OCI-LY7 (cell line): ENCODE measurements at regions not wholly inside any gene's neighbourhood (a gene's known extent, or its start where the extent isn't known, plus 50 kb on each side); places are given as distances from the start of the nearest gene placed in this dataset.

ENCODE experiments used
- BruUV-seq: library from RNA; stranded (reverse); fragments of 400-500 nt; replicated peaks from 2 replicates; lab custom pipeline; 2021; lab: Mats Ljungman, UMichigan
- CTCF ChIA-PET: fragments of 300-600 bp; sonication (Branson Sonifier 250); formaldehyde crosslinking; loops from one replicate; lab custom pipeline; 2022; ENCODE audit warnings: antibody characterized with exemption; ENCODE audit not compliant: unreplicated experiment; lab: Charles Lee
- POLR2A ChIA-PET: fragments of 300-600 bp; sonication (Branson Sonifier 250); formaldehyde crosslinking; loops from one replicate; lab custom pipeline; 2022; ENCODE audit warnings: antibody characterized with exemption; lab: Charles Lee
- DNase-seq: peaks from one replicate; pipeline ENCODE4 v3.0.0-alpha.2; 2015; ENCODE audit warnings: low spot score
- H2AFZ ChIP-seq: fragments of 200-600 bp; sonication (generic), shearing (Covaris generic); 2 replicates; pipeline ENCODE4 v1.6.1; 2014; ENCODE audit warnings: mild to moderate bottlenecking, antibody characterized with exemption, low read length, moderate library complexity
- H3K27ac ChIP-seq: fragments of 200-600 bp; sonication (generic); 2 replicates; pipeline ENCODE4 v1.5.1; 2014; ENCODE audit warnings: mixed run types, low read depth, mild to moderate bottlenecking, moderate library complexity, low read length, inconsistent platforms; ENCODE audit not compliant: poor library complexity, severe bottlenecking
- H3K36me3 ChIP-seq: fragments of 200-600 bp; sonication (generic); 2 replicates; pipeline ENCODE4 v1.6.1; 2014; ENCODE audit warnings: mild to moderate bottlenecking, antibody characterized with exemption, low read length, moderate library complexity, mixed read lengths; ENCODE audit not compliant: insufficient read depth
- H3K4me1 ChIP-seq: fragments of 200-600 bp; sonication (generic); 2 replicates; pipeline ENCODE4 v1.5.1; 2014; ENCODE audit warnings: mild to moderate bottlenecking, low read length; ENCODE audit not compliant: insufficient read depth, poor library complexity, severe bottlenecking
- H3K4me2 ChIP-seq: fragments of 200-600 bp; sonication (generic); 2 replicates; pipeline ENCODE4 v1.6.1; 2014; ENCODE audit warnings: mild to moderate bottlenecking, low read length
- H3K4me3 ChIP-seq: fragments of 200-600 bp; sonication (generic); 2 replicates; pipeline ENCODE4 v1.5.1; 2014; ENCODE audit warnings: mild to moderate bottlenecking, low read depth, low read length; ENCODE audit not compliant: poor library complexity, severe bottlenecking
- H3K79me2 ChIP-seq: fragments of 200-600 bp; sonication (generic); 2 replicates; pipeline ENCODE4 v1.6.1; 2016; ENCODE audit warnings: low read depth, mild to moderate bottlenecking, low read length, moderate library complexity, mixed read lengths; ENCODE audit not compliant: insufficient read depth
- H3K9me2 ChIP-seq: fragments of 200-600 bp; sonication (generic); 2 replicates; pipeline ENCODE4 v1.6.1; 2016; ENCODE audit warnings: mild to moderate bottlenecking, low read length, mixed read lengths; ENCODE audit not compliant: insufficient read depth
- H3K9me3 ChIP-seq: fragments of 200-600 bp; sonication (generic); 2 replicates; pipeline ENCODE4 v1.6.1; 2014; ENCODE audit warnings: mild to moderate bottlenecking, mixed run types, low read length, mixed read lengths
- H4K20me1 ChIP-seq: fragments of 200-600 bp; sonication (generic); 2 replicates; pipeline ENCODE4 v1.6.1; 2014; ENCODE audit warnings: mild to moderate bottlenecking, antibody characterized with exemption, low read length, moderate library complexity, mixed read lengths; ENCODE audit not compliant: insufficient read depth
- EZH2phosphoT487 ChIP-seq: fragments of 200-600 bp; sonication (generic); IDR thresholded peaks from 2 replicates; pipeline ENCODE4 v1.6.1; 2018; ENCODE audit warnings: low read depth, borderline replicate concordance, mild to moderate bottlenecking, mixed run types, antibody characterized with exemption, low read length, moderate library complexity, mixed read lengths
- intact Hi-C: fragments of 100-400 bp; cut with micrococcal nuclease; formaldehyde crosslinking; loops from one replicate; pipeline ENCODE4 v1.10.0; 2022; ENCODE audit not compliant: unreplicated experiment
- TF ChIP-seq, protein P1 (sequence below): fragments of 200-600 bp; sonication (generic); conservative IDR thresholded peaks from 2 replicates; pipeline ENCODE4 v1.5.1; 2014; ENCODE audit warnings: mild to moderate bottlenecking, antibody characterized with exemption, low read length, moderate library complexity, mixed read lengths

DNA sequence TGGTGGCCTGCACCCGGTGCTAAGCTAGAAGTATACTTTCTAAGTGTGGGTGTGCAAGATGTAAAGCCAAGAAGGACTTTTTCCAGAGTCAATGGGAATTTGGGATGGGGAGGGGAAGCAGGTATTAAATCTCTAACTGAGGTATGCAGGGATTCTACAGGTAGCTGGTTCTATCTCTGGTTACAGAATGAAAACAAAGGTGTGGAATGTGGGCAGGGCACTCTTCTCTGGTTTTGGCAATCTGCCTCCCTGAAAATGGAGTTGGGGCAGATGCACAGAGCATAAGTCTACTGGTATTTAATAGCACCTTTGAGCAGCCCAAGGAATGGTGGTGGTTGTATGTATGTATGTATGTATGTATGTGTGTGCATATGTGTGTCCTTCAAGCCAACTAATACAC lies 66.7 kb upstream of the PPP1R12A start:
- H4K20me1 ChIP-seq = no peaks in the 10 kb centered on the region
- H3K36me3 ChIP-seq = no peaks in the 10 kb centered on the region
- CTCF ChIA-PET = interaction anchor here (0.7 kb wide), 1 partner anchor 259 kb away, joined by 4 read pairs; no protein-coding TSS in a partner anchor
- BruUV-seq = no TSS peak
- H3K27ac ChIP-seq = no peak overlapping the region
- H3K4me1 ChIP-seq = peaks cover 5% of the 10 kb centered on the region
- H3K9me2 ChIP-seq = no peaks in the 10 kb centered on the region
- POLR2A ChIA-PET = no interaction called here
- TF ChIP-seq, protein P1, sequence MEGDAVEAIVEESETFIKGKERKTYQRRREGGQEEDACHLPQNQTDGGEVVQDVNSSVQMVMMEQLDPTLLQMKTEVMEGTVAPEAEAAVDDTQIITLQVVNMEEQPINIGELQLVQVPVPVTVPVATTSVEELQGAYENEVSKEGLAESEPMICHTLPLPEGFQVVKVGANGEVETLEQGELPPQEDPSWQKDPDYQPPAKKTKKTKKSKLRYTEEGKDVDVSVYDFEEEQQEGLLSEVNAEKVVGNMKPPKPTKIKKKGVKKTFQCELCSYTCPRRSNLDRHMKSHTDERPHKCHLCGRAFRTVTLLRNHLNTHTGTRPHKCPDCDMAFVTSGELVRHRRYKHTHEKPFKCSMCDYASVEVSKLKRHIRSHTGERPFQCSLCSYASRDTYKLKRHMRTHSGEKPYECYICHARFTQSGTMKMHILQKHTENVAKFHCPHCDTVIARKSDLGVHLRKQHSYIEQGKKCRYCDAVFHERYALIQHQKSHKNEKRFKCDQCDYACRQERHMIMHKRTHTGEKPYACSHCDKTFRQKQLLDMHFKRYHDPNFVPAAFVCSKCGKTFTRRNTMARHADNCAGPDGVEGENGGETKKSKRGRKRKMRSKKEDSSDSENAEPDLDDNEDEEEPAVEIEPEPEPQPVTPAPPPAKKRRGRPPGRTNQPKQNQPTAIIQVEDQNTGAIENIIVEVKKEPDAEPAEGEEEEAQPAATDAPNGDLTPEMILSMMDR = no peak
- TF ChIP-seq EZH2phosphoT487 = no peak
- no peak for DNase-seq
- H3K9me3 ChIP-seq = no peaks in the 10 kb centered on the region
- H3K4me2 ChIP-seq = no peak overlapping the region
- H3K4me3 ChIP-seq = no peak overlapping the region
- no peaks in the 10 kb centered on the region for H3K79me2 ChIP-seq
- no peak overlapping the region for H2AFZ ChIP-seq
- intact Hi-C loops = no loop called here

DNA sequence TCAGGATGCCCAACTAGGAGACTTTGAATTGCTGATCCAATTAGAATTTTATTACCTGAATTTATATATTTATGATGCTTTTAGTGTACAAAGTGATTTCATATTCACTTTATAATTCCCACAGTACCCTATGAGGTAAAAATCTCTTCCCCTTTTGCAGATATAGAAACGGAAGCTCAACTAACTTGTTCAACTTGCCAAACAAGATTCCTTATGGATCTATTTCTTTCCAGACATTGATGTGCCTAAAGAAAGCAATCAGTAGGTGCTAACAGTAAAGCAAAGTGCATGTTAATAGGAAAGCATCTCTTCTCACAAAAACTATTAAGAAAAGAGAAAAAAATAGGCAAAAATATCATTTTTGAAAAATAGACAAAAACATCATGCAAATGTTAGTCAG lies 65.9 kb upstream of the PPP1R12A start:
- Histone ChIP-seq H3K4me1 (peaks cover 5% of the 10 kb centered on the region), H3K4me3 (no peak overlapping the region), H3K36me3 (no peaks in the 10 kb centered on the region), H4K20me1 (no peaks in the 10 kb centered on the region), H3K4me2 (no peak overlapping the region), H3K9me3 (no peaks in the 10 kb centered on the region), H2AFZ (no peak overlapping the region), H3K27ac (no peak overlapping the region), H3K9me2 (no peaks in the 10 kb centered on the region), H3K79me2 (no peaks in the 10 kb centered on the region)
- intact Hi-C loops = no loop called here
- ChIA-PET CTCF (interaction anchor here (0.7 kb wide), 1 partner anchor 258 kb away, joined by 4 read pairs; no protein-coding TSS in a partner anchor), POLR2A (interaction anchor here (0.6 to 0.8 kb wide), 3 partner anchors 16 to 1527 kb away, joined by 4 to 5 read pairs (median 4); no protein-coding TSS in a partner anchor)
- DNase-seq = no peak
- no TSS peak for BruUV-seq
- TF ChIP-seq, protein P1 = no peak
- TF ChIP-seq EZH2phosphoT487 = no peak

DNA sequence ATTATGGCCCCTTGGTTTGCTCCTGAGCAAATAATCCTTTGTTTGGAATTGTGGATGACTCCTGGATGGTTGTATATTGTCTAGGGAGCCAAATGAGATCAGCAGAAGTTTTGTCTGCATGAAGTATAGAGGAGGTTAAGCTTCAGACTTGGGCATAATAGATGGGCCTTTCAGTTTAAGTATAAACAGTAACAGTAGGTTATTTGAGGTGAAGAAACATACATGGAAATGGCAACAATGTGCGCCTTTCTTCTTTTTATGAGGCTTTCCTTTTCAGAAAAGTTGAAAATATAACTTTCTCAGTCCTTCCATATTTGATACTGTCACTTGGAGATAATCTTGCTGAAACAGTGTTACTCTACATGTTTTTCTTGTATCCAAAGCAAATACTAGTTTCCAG lies 63.7 kb upstream of the PPP1R12A start:
- Histone ChIP-seq H4K20me1 (no peaks in the 10 kb centered on the region), H3K4me2 (no peak overlapping the region), H3K4me1 (peaks cover 5% of the 10 kb centered on the region), H3K27ac (no peak overlapping the region), H2AFZ (no peak overlapping the region), H3K9me3 (no peaks in the 10 kb centered on the region), H3K79me2 (no peaks in the 10 kb centered on the region), H3K9me2 (no peaks in the 10 kb centered on the region), H3K36me3 (no peaks in the 10 kb centered on the region), H3K4me3 (no peak overlapping the region)
- TF ChIP-seq, protein P1 = no peak
- TF ChIP-seq EZH2phosphoT487 = no peak
- no TSS peak for BruUV-seq
- no peak for DNase-seq
- ChIA-PET CTCF (no interaction called here), POLR2A (no interaction called here)
- intact Hi-C loops = no loop called here
